Inflammatory macrophage (primary cell): ENCODE measurements at regions not wholly inside any gene's neighbourhood (a gene's known extent, or its start where the extent isn't known, plus 50 kb on each side); places are given as distances from the start of the nearest gene placed in this dataset.
A peak's percentile ranks its signal among the peaks of the same experiment; 100 is the strongest.

Experiments
- DNase-seq, 2 donors: peaks; one replicate each; pipeline ENCODE4 v3.0.0-alpha.2; 2020 to 2022

DNA sequence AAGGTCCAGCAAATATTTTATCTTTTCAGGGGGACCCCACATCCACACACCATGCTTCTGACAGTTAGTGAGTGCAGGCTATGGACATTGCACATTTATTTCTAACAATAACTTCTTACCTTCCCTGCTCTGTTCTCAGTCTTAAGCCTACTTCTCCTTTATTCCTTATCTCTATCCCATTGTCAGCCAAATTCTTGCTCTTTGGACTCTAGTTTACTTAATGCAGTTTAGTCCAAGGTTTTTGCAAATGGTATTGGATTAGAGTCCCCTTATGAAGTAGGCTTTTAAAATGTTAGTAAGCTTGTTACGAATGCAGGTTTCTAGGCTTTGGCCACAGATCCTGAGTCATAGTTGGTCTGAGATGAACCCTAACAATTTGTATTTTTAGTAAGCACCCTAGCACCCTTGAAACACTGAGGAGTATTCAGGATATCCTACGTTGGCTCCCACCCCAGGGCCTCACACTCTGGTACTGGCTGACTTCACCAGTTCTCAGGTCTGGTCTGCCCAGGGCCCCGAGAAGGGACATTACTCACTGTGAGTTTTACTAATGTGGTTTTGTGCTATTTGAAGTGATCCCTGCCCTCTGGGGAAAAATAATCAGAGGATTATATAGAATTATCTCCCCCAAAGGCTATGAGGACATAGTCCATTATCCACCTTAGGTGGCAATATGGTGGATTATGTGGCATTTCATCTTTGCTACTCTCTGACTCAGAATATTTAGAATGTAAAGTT, 239.5 kb downstream of the TGFB2 start:
- no peak for DNase-seq

DNA sequence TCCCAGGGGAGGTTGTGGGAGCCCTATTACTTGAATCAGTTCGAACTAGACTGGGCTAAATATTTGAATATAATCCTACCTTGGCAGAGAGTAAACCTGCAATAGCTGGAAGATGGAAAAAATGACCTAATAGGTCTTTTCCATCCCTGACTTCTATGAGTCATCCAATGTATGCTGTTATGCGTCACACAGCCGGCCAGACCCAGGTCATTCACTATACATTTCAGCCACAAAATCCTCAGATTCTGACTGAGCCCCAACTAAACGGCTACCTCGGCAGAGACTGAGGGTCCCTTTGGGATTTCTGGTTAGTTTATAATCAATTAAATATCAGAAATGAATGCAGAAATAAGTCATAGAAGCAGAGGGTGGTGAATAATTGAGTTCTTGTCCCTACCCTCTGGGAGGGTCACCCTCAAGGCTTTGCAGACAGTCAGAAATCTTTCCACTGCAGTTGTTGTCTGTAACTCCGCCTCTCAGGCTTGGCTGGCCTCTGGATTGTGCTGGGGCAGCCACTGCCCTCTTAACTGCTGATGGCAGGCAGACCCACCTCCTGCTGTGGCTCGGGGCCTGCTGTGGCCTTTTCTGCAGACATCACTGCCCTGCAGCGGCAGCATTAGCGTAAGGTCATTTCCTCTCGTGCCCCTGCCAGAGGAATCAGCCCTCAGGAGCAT, 240.5 kb downstream of the TGFB2 start:
- DNase-seq, result no peak

DNA sequence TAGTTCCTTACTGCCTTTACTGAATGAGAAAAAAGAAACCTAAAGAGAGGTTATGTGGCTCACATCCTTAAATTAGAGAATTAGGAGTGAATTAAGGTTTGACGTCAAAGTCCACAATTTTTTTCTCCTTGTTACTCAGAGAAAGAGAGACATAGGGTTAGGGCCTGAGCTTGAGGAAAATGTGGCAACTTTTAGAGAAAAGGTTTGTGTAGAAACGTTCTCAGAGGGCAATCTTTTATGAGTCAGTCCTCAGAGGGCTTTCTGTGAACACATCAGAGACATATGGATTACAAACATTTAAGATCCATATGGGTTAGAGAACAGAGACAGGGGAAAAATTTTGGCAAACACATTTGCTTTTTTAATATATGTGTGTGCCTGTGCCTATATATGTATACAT, 242.8 kb downstream of the TGFB2 start:
- no peak for DNase-seq

DNA sequence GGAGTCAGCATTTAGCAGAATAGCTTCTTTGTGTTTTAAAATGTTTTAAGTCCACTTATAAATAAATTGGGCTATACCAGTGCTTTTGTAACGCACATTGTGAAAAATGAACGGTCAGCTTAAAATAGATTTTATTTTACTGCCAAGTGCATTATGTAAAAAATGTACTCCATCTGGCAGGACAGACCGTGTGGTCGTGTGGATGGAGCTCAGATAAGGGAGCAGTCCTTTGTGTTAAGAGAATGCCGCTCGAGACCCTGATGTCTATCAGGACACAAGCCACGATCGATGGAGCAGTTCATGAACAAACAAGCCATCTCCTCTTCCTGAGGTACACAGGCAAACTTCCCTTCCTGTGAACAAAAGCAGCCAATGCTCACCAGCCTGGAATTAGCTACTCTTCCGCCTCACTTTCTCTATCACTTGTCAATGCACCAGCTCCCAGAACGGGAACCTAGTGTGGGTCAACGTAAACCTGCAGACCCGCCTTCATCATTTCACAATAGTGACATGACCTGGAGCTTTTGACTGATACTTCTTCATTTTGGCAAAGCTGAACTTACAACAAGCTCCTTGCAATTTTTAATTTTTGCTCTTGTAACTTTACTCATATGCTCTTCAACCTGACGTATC, 243.5 kb downstream of the TGFB2 start:
- DNase-seq, result peak in 1 of 2 donors; percentile 24

DNA sequence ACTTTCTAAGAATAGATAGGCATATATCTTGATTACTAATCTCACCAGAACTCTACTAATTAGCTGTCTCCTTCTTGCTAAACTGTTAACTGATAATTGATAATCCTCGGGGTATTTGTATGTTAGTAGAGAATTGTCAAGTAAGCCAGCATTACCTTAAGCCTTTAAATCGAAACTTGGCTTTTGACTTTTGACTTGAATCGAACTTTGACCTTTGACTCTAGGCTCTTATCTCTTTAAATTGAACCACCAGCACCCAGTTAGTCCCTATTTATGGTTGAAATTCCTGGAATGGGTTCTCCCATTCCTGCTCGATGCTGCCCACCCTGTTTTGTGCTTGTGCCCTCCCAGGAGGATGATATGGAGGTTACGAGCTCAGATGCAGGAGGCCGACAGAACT, 244.4 kb downstream of the TGFB2 start:
- no peak for DNase-seq

DNA sequence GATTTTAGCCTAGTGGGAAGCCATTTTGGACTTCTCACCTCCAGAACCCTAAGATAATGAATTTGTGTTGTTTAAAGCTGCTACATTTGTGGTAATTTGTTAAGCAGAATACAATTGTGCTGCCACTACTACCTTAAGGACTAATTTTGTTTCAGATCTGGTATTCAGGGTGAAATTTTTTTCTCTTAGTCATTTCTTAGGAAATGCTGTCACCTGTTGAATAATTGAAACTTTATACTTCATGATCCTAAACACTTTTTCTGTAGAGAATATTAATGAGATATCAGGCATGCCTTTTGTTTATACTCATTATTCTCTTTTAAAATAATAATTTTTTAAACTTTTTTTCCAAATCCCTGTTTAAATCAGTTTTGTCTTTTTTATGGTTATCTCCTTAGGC, 246.8 kb downstream of the TGFB2 start:
- DNase-seq, result no peak

DNA sequence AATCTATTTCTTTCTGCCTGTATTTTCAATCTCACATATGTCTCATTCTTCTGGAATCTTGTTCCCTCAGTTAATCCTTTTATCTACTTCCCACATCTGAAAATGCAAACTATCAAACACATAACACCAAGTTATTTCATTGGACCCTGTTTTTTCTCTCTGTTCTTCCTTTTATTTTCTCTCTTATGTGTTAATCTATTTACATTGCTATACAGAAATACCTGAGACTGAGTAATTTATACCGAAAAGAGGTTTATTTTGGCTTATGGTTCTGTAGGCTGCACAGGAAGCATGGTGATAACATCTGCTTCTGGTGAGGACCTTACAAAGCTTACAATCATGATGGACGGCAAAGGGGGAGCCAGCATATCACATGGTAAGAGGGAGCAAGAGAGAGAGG, 247.6 kb downstream of the TGFB2 start:
- DNase-seq, result no peak

DNA sequence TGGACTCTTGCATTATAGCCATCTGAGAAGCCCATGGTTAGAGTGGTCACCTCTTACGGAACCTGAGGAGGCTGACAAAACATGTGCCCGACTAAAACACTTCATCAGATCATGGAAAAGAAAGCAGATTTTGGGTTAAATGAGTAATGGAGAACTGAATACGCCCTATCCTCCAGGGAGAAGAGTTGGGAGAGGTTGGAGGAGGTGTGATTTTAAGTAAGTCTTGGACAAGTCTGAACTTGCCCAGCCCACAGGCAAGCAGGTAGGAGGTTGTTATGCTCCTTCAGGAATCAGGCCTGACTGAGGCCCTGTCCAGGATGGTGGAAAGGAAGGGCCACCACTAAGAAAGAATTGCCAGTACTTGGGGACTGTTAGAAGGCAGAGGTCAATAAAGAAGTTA, 255.8 kb downstream of the TGFB2 start:
- no peak for DNase-seq

DNA sequence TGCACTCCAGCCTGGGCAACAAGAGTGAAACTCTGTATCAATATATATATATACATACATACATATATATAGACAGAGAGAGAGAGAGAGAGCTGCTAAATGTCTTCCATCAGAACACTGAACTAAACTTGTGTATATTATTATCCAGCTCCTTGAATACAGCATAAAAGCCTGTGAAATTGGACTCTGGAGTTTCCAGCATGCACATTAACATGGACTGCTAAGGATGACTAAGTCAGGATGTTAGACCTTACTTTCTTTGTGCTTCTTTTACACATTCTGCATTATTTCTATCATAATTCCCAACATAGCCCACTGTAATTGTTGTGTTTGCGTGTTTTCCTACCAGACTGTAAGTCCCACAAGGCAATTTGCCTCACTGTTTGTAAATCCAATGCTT, 259.1 kb downstream of the TGFB2 start:
- no peak for DNase-seq

DNA sequence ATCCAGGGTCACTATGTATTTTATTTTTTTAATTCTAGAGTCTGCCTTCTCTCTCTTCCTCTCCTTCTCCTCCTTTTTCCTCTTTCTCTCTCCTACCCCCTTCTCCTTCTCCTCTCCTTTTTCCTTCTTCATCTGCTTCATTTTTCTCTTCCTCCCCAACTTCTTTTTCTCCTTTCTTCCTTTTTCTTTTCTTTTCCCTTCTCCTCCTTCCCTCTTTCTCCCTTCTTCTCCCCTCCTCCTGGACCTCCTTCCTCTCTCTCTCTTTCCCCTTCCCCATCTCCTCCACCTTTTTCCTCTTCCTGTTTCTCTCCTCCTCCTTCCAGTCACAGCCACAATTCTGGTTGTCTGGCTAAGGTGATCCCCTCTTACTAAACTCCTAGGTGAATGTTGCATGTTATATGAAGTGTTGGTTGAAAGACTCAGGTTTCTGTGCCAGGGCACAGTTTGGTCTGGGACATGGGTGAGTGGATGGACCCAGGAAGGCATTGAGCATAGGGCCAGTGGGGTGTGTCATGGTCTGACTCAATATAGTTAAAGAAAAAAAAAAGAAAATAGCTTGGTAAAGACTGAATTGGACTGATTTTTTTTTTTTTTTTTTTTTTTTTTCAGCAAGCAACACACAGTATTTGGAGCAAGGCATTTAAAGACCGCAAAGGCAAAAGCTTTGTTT, 266.9 kb downstream of the TGFB2 start:
- no peak for DNase-seq

DNA sequence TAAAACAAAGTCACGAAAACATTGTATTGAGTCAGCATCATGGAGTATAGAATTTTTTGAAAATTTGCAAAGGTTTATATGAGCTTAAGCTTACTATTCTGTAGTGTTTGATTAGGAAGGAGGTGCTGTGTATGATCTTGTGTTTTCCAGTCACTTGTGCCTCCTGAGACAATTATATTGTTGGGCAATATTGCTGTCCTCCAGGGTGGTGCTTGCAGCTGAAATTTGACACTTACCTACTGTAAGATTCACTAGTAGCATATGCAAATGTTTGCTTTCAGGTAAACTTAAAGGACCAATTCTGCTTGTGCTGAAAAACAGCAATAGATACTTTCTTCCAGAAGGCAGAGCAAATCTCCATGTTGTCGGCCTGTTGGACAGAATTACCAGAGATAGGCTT, 268.0 kb downstream of the TGFB2 start:
- DNase-seq, result no peak

DNA sequence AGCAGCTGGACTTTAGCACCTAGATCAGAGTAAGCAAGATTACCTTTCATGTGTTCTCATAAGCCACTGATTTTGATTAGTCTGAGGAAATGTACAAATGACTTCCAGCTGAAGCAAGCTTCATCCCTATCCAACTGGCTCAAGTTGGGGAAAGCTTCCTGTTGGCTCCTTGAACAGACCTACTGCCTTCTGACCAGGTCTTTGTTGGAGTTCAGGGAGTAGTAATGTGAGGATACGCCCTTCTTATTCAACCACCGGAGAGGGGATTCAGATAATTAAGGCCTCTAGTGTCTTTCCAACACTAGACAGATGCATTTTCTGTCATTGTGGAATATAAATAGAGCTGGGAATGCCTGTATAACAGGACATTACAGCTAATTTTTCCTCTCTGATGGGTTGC, 268.9 kb downstream of the TGFB2 start:
- no peak for DNase-seq

DNA sequence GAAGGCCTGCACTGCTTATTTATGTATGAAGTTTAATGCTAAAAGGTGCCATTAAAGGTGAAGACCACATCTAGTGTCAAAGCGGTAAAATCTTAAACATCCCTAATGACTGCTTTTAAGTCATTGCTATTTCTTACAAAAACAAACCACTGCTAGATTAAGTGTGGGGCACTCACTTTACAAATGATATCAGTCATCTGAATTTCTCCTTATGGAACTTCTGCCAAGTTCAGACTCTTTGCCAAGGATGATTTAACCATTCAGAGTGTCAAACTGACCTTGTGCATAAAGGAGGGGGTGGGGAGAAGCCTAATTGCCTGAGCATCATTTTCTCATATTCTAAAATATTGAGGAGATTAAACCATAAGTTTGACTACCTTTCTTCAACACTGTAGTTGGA, 271.5 kb downstream of the TGFB2 start:
- DNase-seq, result no peak

DNA sequence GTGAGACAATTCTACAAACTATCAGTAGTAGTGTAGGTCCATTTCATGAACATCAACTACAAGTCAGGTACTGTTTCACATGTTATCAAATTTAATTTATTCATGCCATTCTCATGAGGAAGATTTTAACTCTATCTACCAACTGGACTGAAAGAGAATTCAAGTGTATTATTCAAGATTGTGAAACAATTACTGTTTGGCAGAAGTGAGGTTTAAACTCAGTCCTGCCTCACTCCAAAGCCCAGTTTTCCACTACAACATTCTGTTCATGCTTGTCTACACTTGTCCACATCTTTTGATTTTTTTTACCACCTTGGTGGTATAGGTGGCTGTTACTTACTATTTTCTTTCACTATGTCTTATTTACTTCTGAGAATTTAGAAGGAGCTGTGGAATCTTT, 272.9 kb downstream of the TGFB2 start:
- DNase-seq, result no peak

DNA sequence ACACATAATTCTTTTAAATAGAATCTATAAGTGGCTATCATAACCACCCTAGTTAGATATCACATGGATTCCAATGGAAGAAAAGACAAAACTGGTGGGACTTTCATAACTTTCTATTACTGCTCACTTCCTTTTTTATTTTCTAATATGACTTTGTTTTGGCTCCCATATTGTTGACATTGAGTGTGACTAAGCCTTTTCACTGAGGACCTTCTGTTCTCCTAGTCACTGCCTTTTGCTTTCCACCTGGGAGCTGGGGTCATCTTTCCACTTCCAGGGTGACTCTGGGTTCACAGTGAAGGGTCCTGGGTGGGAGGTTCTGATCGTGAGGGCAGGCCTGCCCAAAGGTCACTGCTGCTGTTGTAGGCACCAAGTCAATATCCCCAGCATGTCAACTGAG, 275.8 kb downstream of the TGFB2 start:
- DNase-seq, result no peak

DNA sequence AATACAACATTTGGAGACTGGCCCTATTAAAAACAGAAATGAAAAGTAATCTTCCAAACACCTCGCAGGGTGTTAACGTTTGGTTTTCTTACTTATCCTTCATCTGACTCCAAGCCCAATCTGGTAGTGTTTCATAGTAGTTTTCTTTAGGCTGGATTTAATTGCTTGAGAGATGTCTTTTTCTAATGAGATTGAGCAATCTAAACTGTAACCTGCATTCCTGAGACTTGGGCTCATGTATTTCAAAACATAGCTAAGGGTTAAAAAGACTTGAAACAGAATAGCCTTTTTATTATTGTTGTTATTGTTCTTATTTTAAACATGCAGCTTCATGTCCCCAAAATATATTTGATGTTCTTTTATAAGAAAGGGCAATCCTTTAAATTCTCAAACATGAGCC, 278.9 kb downstream of the TGFB2 start:
- DNase-seq, result no peak

DNA sequence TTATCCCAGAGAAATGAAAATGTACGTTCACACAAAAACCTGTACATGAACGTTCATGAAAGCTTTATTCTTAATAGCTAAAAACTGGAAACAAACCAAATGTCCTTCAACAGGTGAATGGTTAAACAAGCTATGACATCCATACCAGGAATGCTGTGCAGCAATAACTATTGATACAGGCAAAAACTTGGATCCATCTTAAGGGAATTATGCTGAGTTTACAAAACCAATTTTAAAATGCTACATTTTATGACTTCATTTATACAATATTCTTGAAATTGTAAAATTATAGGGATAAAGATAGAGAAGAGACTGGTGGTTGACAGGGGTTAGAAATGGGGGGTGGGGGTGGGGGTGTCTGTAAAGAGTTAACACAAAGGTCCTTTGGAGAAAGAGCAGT, 280.3 kb downstream of the TGFB2 start:
- DNase-seq, result no peak

DNA sequence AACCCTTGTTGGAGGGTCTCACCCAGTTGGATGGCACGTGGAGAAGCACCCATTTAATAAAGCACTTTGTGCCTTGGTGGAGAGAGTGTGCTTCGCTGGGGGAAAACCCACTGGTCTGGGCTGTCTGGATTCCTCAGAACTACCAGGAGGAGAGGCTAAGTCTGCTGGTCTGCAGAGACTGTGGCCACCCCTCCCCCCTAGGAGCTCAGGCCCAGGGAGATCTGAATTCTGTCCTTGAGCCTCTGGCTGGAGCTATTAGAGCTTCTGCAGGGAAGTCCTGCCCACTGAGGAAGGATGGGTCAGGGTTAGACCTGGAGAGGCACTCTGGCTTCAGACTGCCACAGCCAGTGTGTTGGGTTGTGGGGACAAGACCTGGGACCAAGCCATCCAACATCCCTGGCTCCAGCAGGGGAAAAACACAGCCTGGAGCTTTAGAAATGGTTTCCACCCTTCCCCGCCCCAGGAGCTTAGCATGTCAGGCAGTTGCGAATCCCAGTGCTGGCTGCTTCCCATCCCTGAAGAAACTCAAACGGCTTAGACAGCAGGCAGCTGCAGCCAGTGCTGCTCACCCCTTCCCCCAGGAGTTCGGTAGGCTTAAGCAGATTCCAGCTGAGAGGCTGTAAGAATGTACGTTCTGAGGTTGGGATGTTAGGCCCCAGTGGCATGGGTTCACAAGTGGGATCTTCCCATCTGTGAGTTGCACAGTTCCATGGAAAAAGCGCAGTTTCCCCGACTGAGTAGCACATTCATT, 288.3 kb downstream of the TGFB2 start:
- no peak for DNase-seq

DNA sequence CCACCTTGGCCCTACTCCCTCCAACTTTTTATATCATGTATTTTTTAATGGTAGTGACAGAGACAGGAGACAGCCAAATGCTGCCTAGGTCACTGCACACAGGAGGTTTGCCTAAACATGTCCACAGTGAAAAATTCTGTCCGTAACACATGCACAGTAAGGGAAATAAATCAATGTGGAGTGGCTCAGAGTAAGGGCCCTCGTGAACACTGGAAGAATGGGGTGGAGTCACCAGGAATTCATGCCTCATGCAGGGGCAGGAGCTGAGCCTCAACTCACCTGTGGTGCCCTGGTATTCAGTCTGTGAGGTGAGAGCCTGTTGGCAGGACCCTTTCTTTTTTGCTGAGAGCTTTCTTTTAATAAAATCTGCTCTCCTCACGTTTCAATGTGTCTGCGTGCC, 289.1 kb downstream of the TGFB2 start:
- DNase-seq, result no peak

DNA sequence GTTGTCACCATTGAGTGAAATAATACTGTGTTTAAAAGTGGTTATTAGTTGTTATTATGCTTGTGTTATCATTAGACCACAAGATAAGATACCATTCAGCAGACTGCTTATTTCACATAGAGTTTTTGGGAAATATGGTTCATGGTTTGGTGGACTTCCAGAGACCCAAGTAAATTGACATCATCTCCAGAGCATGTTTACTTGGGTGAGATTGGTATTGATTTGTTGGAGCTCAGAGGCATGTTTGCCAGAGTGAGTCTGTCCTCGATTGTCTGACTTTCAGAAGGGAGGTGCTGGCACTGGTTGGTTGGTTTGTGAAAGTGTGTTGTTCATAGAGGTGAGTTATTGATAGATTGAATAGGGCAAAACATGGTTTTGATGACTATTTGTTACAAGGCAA, 291.4 kb downstream of the TGFB2 start:
- no peak for DNase-seq

DNA sequence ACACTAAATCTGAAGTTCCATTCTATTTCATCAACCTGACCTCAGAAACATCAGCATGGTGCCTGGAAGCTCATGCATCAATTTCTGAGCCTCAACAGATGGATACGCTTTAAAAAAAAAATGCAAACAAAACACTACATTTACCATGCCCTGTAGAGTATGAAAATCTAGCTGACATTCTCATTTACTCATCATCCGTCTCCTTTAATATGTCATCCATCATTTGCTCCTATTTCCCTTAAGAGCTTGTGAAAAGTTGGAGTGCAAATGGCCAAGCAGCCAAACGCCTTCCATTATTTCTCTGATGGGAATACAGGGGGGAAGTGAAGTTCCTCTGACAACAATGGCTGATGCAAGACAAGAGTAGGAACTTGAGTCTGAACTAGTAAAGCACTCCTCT, 295.0 kb downstream of the TGFB2 start:
- no peak for DNase-seq

DNA sequence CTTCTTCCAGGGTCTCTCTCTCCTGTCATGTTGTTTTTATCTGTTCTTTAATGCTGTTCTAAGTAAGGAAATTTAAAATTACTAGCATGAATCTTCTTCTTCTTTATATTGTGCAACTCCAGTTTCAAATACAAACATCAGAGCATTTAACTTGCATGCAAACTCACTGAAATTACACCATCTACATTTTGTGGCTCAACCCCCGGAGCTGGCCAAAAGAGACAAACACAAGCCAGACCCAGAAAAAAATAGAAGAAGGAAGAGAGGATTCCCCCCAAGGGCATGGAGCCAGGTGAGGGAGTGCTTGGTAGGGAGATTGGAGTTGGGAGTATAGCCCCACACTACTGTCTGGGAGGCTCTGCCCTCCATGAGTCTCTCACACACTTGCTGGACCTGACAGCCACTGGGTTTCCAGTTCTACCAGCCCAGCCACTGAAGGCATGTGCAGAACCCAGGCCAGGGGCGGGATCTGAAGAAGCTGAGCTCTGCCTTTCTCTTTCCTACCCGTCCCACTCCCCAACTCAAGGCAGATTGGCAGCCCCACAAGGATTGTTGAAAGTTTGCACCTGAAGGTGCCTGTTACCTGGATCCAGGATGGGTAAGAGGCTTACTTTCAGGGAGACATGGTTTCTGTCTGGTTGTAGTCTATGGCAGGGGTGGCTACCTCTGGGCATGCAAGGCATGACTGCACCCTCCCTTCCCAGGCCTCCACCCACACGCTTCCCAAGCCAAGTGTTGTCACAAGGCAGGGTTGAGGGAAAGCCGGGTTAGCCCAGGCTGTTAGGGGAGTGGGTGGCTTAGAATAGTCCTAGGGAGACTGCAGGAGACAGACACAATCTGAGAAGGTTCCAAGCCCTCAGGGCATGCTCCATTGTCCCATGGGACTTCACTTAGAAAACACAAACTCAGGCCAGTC, 297.2 kb downstream of the TGFB2 start:
- DNase-seq, result no peak
